Esophagus squamous epithelium (tissue), 5 donors: ENCODE measurements at regions not wholly inside any gene's neighbourhood (a gene's known extent, or its start where the extent isn't known, plus 50 kb on each side); places are given as distances from the start of the nearest gene placed in this dataset.

Experiments
- DNase-seq: peaks from one replicate; lab custom pipeline; 2025; lab: John Stamatoyannopoulos, UW
- H3K27ac ChIP-seq, 4 donors: fragments of 200-600 bp; sonication (generic); one replicate each; pipeline ENCODE4 v1.5.1; 2016 to 2019; ENCODE audit warnings: mild to moderate bottlenecking in 1 of 4
- H3K27me3 ChIP-seq, 4 donors: fragments of 200-600 bp; sonication (generic); 1 replicate in 3 of 4; 2 replicates in 1 of 4; pipeline versions ENCODE4 v1.5.1 to v1.6.0; 2017 to 2021; ENCODE audit warnings: antibody characterized with exemption in 1 of 4
- H3K36me3 ChIP-seq, 3 donors: fragments of 200-600 bp; sonication (generic); one replicate each; pipeline ENCODE4 v1.5.1; 2016 to 2019
- H3K4me1 ChIP-seq, 3 donors: fragments of 200-600 bp; sonication (generic); one replicate each; pipeline ENCODE4 v1.5.1; 2017 to 2019
- H3K4me3 ChIP-seq, 4 donors: fragments of 200-600 bp; sonication (generic); 1 replicate in 3 of 4; 2 replicates in 1 of 4; pipeline ENCODE4 v1.5.1; 2016 to 2019; ENCODE audit warnings: mild to moderate bottlenecking in 2 of 4, moderate library complexity in 1 of 4
- H3K9me3 ChIP-seq, 3 donors: fragments of 200-600 bp; sonication (generic); one replicate each; pipeline ENCODE4 v1.5.1; 2016 to 2019
- POLR2A ChIP-seq, 4 donors: fragments of 450-650 bp; IDR thresholded peaks; one replicate each; pipeline ENCODE4 v1.6.1; 2017; ENCODE audit warnings: antibody characterized with exemption in 4 of 4, mild to moderate bottlenecking in 4 of 4, moderate library complexity in 3 of 4
- WGBS, 2 donors: methylation state at CpG; one replicate each; pipeline ENCODE4 v1.1.5; 2018; 5-methylcytosine and 5-hydroxymethylcytosine counted together
- intact Hi-C: fragments of 100-400 bp; cut with DNase I; formaldehyde crosslinking; loops from one replicate; pipeline ENCODE4 v1.15.0; 2022
- TF ChIP-seq, protein P1 (sequence below), 6 experiments: fragments of 450-650 bp in 4 of 6; fragments of 200-600 bp in 2 of 6; sonication (generic) in 2 of 6; IDR thresholded peaks; one replicate each; pipeline ENCODE4 v1.5.1; 2016 to 2019; ENCODE audit warnings: antibody characterized with exemption in 6 of 6, mild to moderate bottlenecking in 4 of 6, moderate library complexity in 4 of 6
- donor health status: DM: yes; HTN: yes; CAD: no.

- Histone ChIP-seq H3K27ac (no peak overlapping the region), H3K36me3 (no peaks in the 10 kb centered on the region), H3K4me1 (no peaks in the 10 kb centered on the region), H3K4me3 (no peak overlapping the region), H3K9me3 (no peaks in the 10 kb centered on the region), H3K27me3 (no peaks in the 10 kb centered on the region)
- intact Hi-C loops: no loop called here
- 70 to 76% methylated on average over 5 of the region's 5 CpGs for WGBS, 2 donors
- no peak for DNase-seq
- TF ChIP-seq POLR2A (IDR thresholded peaks at IDR 0.05): no peak
- TF ChIP-seq, protein P1, sequence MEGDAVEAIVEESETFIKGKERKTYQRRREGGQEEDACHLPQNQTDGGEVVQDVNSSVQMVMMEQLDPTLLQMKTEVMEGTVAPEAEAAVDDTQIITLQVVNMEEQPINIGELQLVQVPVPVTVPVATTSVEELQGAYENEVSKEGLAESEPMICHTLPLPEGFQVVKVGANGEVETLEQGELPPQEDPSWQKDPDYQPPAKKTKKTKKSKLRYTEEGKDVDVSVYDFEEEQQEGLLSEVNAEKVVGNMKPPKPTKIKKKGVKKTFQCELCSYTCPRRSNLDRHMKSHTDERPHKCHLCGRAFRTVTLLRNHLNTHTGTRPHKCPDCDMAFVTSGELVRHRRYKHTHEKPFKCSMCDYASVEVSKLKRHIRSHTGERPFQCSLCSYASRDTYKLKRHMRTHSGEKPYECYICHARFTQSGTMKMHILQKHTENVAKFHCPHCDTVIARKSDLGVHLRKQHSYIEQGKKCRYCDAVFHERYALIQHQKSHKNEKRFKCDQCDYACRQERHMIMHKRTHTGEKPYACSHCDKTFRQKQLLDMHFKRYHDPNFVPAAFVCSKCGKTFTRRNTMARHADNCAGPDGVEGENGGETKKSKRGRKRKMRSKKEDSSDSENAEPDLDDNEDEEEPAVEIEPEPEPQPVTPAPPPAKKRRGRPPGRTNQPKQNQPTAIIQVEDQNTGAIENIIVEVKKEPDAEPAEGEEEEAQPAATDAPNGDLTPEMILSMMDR (IDR thresholded peaks at IDR 0.05): no peak
These were observed 57.8 kb upstream of the ATXN1 start for GRCh38 chr6:16818992-16819626.

- TF ChIP-seq, protein P1 (IDR thresholded peaks at IDR 0.05): no peak
- no peak for TF ChIP-seq POLR2A (IDR thresholded peaks at IDR 0.05)
- intact Hi-C loops: no loop called here
- no peaks in the 10 kb centered on the region for H3K36me3 ChIP-seq
- peaks cover 0 to 6% (median 5%) of the 10 kb centered on the region in 3 donors for H3K9me3 ChIP-seq
- no peak overlapping the region for H3K27ac ChIP-seq
- DNase-seq: no peak
- no peaks in the 10 kb centered on the region for H3K4me1 ChIP-seq
- WGBS, 2 donors: 85 to 87% methylated on average over 3 of the region's 3 CpGs
- H3K27me3 ChIP-seq: no peaks in the 10 kb centered on the region
- no peak overlapping the region for H3K4me3 ChIP-seq
These were observed 56.3 kb upstream of the ATXN1 start for GRCh38 chr6:16817594-16817993.

DNA sequence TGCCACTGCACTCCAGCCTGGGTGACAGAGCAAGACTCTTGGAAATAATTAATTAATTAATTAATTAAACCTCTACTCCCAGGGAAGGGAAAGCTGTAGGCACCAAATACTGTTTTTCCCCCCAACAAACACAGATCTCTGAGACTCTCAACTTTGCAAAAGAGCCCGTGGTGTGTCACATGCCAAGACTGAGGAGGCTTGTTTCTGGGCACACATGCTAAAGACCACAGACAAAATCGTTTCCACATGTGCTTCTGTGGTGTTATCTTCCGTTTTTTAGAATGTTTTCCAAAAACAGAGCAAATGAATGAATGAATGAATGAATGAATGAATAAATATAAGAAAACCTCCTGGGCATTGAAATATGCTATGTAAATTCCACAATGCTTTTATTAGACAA, 55.6 kb upstream of the ATXN1 start:
- intact Hi-C loops: no loop called here
- no peak for DNase-seq
- H3K4me3 ChIP-seq: no peak overlapping the region
- H3K9me3 ChIP-seq: peaks cover 0 to 11% (median 5%) of the 10 kb centered on the region in 3 donors
- H3K27ac ChIP-seq: no peak overlapping the region
- TF ChIP-seq, protein P1 (IDR thresholded peaks at IDR 0.05): no peak
- 57 to 65% methylated on average over 3 of the region's 3 CpGs for WGBS, 2 donors
- no peaks in the 10 kb centered on the region for H3K4me1 ChIP-seq
- H3K36me3 ChIP-seq: no peaks in the 10 kb centered on the region
- H3K27me3 ChIP-seq: no peaks in the 10 kb centered on the region

DNA sequence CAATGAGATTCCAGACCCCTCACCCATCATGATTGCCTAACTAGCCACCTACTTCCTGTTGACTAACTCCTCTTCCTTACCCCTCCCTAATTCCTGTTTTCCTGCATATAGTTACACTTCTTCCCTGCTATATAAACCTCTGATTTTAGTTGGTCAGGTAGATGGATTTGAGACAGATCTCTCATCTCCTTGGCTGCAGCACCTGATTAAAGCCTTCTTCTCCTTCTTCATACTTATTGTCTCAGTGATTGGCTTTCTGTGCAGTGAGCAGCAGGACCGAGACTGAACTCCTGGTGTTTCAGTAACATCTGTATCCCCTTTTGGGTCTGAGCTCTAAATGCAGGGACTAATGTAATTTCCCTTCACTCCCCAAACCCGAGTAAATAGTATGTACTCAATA, 51.7 kb upstream of the ATXN1 start:
- Histone ChIP-seq H3K4me3 (no peak overlapping the region), H3K9me3 (peaks cover 0 to 11% (median 5%) of the 10 kb centered on the region in 3 donors), H3K36me3 (no peaks in the 10 kb centered on the region), H3K4me1 (no peaks in the 10 kb centered on the region), H3K27ac (no peak overlapping the region), H3K27me3 (no peaks in the 10 kb centered on the region)
- DNase-seq: no peak
- WGBS, 2 donors: 84 to 93% methylated on average over 2 of the region's 2 CpGs
- intact Hi-C loops: no loop called here
- TF ChIP-seq POLR2A (IDR thresholded peaks at IDR 0.05): no peak
- TF ChIP-seq, protein P1 (IDR thresholded peaks at IDR 0.05): no peak

GRCh38 chr6:16811277-16811979, 50.2 kb upstream of the ATXN1 start:
- intact Hi-C loops: no loop called here
- H3K4me1 ChIP-seq: no peaks in the 10 kb centered on the region
- no peaks in the 10 kb centered on the region for H3K27me3 ChIP-seq
- no peak for DNase-seq
- TF ChIP-seq, protein P1 (IDR thresholded peaks at IDR 0.05): no peak
- no peak for TF ChIP-seq POLR2A (IDR thresholded peaks at IDR 0.05)
- WGBS, 2 donors: 66 to 73% methylated on average over 2 of the region's 2 CpGs
- no peak overlapping the region for H3K27ac ChIP-seq
- H3K36me3 ChIP-seq: no peaks in the 10 kb centered on the region
- peaks cover 0 to 11% (median 5%) of the 10 kb centered on the region in 3 donors for H3K9me3 ChIP-seq
- no peak overlapping the region for H3K4me3 ChIP-seq
